PC-3 (cell line): ENCODE measurements at regions not wholly inside any gene's neighbourhood (a gene's known extent, or its start where the extent isn't known, plus 50 kb on each side); places are given as distances from the start of the nearest gene placed in this dataset.

Experiments used
- ATAC-seq: fragments of 200-7000 bp; cut with Tn5 transposase; 2 replicates; pipeline ENCODE4 v1.9.1; 2020; ENCODE audit warnings: mild to moderate bottlenecking, moderate library complexity
- BruUV-seq: library from RNA; stranded (reverse); fragments of 400-500 nt; replicated peaks from 2 replicates; lab custom pipeline; 2021; lab: Mats Ljungman, UMichigan
- CTCF ChIA-PET: fragments of 300-600 bp; sonication (Branson Sonifier 250); formaldehyde crosslinking; loops from one replicate; lab custom pipeline; 2022; ENCODE audit warnings: antibody characterized with exemption; lab: Charles Lee
- POLR2A ChIA-PET: fragments of 300-600 bp; sonication (Branson Sonifier 250); formaldehyde crosslinking; loops from one replicate; lab custom pipeline; 2022; ENCODE audit warnings: antibody characterized with exemption; ENCODE audit not compliant: unreplicated experiment; lab: Charles Lee
- DNase-seq: peaks from one replicate; pipeline ENCODE4 v3.0.0-alpha.2; 2015
- H2AFZ ChIP-seq: fragments of 300-600 bp; sonication (generic); 2 replicates; pipeline ENCODE4 v1.6.0; 2016; ENCODE audit warnings: antibody characterized with exemption, low read length
- H3F3A ChIP-seq: fragments of 300-600 bp; sonication (generic); one replicate; pipeline ENCODE4 v1.6.0; 2017; ENCODE audit warnings: antibody characterized with exemption, low read length, control low read depth, mild to moderate bottlenecking; ENCODE audit not compliant: unreplicated experiment
- H3K27ac ChIP-seq: fragments of 300-600 bp; sonication (generic); 2 replicates; pipeline ENCODE4 v1.5.1; 2016; ENCODE audit warnings: mild to moderate bottlenecking, low read length
- H3K27me3 ChIP-seq: fragments of 300-600 bp; sonication (generic); 2 replicates; pipeline ENCODE4 v1.6.1; 2016; ENCODE audit warnings: low read length, mixed read lengths
- H3K36me3 ChIP-seq: fragments of 300-600 bp; sonication (generic); 2 replicates; pipeline ENCODE4 v1.6.1; 2016; ENCODE audit warnings: low read depth, mixed run types, low read length, mixed read lengths
- H3K4me1 ChIP-seq: fragments of 300-600 bp; sonication (generic); 2 replicates; pipeline ENCODE4 v1.5.1; 2016; ENCODE audit warnings: low read length; ENCODE audit not compliant: insufficient read depth
- H3K4me2 ChIP-seq: fragments of 300-600 bp; sonication (generic); 2 replicates; pipeline ENCODE4 v1.6.0; 2016; ENCODE audit warnings: low read length
- H3K4me3 ChIP-seq: fragments of 300-600 bp; sonication (generic); 2 replicates; pipeline ENCODE4 v1.5.1; 2016; ENCODE audit warnings: mild to moderate bottlenecking, low read length, mixed read lengths
- H3K79me2 ChIP-seq: fragments of 300-600 bp; sonication (generic); 2 replicates; pipeline ENCODE4 v1.6.1; 2017; ENCODE audit warnings: low read length, mixed read lengths
- H3K9ac ChIP-seq: fragments of 300-600 bp; sonication (generic); 2 replicates; pipeline ENCODE4 v1.6.0; 2016; ENCODE audit warnings: mild to moderate bottlenecking, low read length
- H3K9me2 ChIP-seq: fragments of 300-600 bp; sonication (generic); replicated peaks from 2 replicates; pipeline ENCODE4 v1.6.1; 2016; ENCODE audit warnings: mixed run types, low read length, mixed read lengths
- H3K9me3 ChIP-seq: fragments of 300-600 bp; sonication (generic); 2 replicates; pipeline ENCODE4 v1.6.1; 2016; ENCODE audit warnings: low read length, mixed read lengths
- H4K20me1 ChIP-seq: fragments of 300-600 bp; sonication (generic); 2 replicates; pipeline ENCODE4 v1.6.1; 2016; ENCODE audit warnings: low read length, mixed read lengths
- CTCF ChIP-seq: fragments of 300-600 bp; sonication (generic); conservative IDR thresholded peaks from 2 replicates; pipeline ENCODE4 v1.5.1; 2017; ENCODE audit warnings: antibody characterized with exemption, low read depth, mild to moderate bottlenecking, low read length
- EZH2 ChIP-seq: fragments of 300-600 bp; sonication (generic); IDR thresholded peaks from one replicate; pipeline ENCODE4 v1.6.1; 2017; ENCODE audit warnings: antibody characterized with exemption, mild to moderate bottlenecking, low read length; ENCODE audit not compliant: unreplicated experiment
- EZH2phosphoT487 ChIP-seq: fragments of 300-600 bp; sonication (generic); IDR thresholded peaks from 2 replicates; pipeline ENCODE4 v1.6.1; 2018; ENCODE audit warnings: mild to moderate bottlenecking, antibody characterized with exemption, low read length, borderline replicate concordance
- intact Hi-C: fragments of 100-400 bp; cut with micrococcal nuclease; formaldehyde crosslinking; loops from 2 replicates; pipeline ENCODE4 v1.9.0; 2023

GRCh38 chr6:84554706-84555105, 209.7 kb downstream of the TBX18 start:
- no peaks in the 10 kb centered on the region for H3F3A ChIP-seq
- no peak for DNase-seq
- no peak overlapping the region for H3K9ac ChIP-seq
- no peaks in the 10 kb centered on the region for H3K27me3 ChIP-seq
- CTCF ChIA-PET: no interaction called here
- no peaks in the 10 kb centered on the region for H3K9me3 ChIP-seq
- no TSS peak for BruUV-seq
- no peaks in the 10 kb centered on the region for H3K9me2 ChIP-seq
- no peak overlapping the region for H3K4me2 ChIP-seq
- no peaks in the 10 kb centered on the region for H3K79me2 ChIP-seq
- no peak overlapping the region for H2AFZ ChIP-seq
- no peaks in the 10 kb centered on the region for H4K20me1 ChIP-seq
- POLR2A ChIA-PET: no interaction called here
- TF ChIP-seq CTCF: no peak
- TF ChIP-seq EZH2: no peak
- TF ChIP-seq EZH2phosphoT487: no peak
- H3K27ac ChIP-seq: no peak overlapping the region
- H3K4me3 ChIP-seq: no peak overlapping the region
- intact Hi-C loops: no loop called here
- H3K36me3 ChIP-seq: no peaks in the 10 kb centered on the region
- no peaks in the 10 kb centered on the region for H3K4me1 ChIP-seq
- no peak for ATAC-seq

- intact Hi-C loops: no loop called here
- no peak for DNase-seq
- no peaks in the 10 kb centered on the region for H3K79me2 ChIP-seq
- CTCF ChIA-PET: no interaction called here
- H3K36me3 ChIP-seq: no peaks in the 10 kb centered on the region
- no peak overlapping the region for H3K27ac ChIP-seq
- H3K9ac ChIP-seq: no peak overlapping the region
- H2AFZ ChIP-seq: no peak overlapping the region
- no peaks in the 10 kb centered on the region for H4K20me1 ChIP-seq
- no peaks in the 10 kb centered on the region for H3F3A ChIP-seq
- no peak for ATAC-seq
- no peaks in the 10 kb centered on the region for H3K9me3 ChIP-seq
- POLR2A ChIA-PET: no interaction called here
- no peaks in the 10 kb centered on the region for H3K4me1 ChIP-seq
- no peaks in the 10 kb centered on the region for H3K9me2 ChIP-seq
- no peak overlapping the region for H3K4me3 ChIP-seq
- no peak overlapping the region for H3K4me2 ChIP-seq
- TF ChIP-seq EZH2: no peak
- no peak for TF ChIP-seq EZH2phosphoT487
- no peak for TF ChIP-seq CTCF
- BruUV-seq: no TSS peak
- no peaks in the 10 kb centered on the region for H3K27me3 ChIP-seq
These were observed 210.3 kb downstream of the TBX18 start for GRCh38 chr6:84554074-84554473.

GRCh38 chr6:84553527-84553926, 210.9 kb downstream of the TBX18 start:
- Histone ChIP-seq H3K9ac (no peak overlapping the region), H3K79me2 (no peaks in the 10 kb centered on the region), H3K27me3 (no peaks in the 10 kb centered on the region), H3K4me3 (no peak overlapping the region), H3K9me2 (no peaks in the 10 kb centered on the region), H4K20me1 (no peaks in the 10 kb centered on the region), H3F3A (no peaks in the 10 kb centered on the region), H3K4me2 (no peak overlapping the region), H3K4me1 (no peaks in the 10 kb centered on the region), H3K27ac (no peak overlapping the region), H2AFZ (no peak overlapping the region), H3K36me3 (no peaks in the 10 kb centered on the region), H3K9me3 (no peaks in the 10 kb centered on the region)
- DNase-seq: no peak
- CTCF ChIA-PET: no interaction called here
- ATAC-seq: no peak
- POLR2A ChIA-PET: no interaction called here
- intact Hi-C loops: no loop called here
- TF ChIP-seq EZH2 (no peak), CTCF (no peak), EZH2phosphoT487 (no peak)
- no TSS peak for BruUV-seq
